GM20431 (cell line): ENCODE measurements at regions not wholly inside any gene's neighbourhood (a gene's known extent, or its start where the extent isn't known, plus 50 kb on each side); places are given as distances from the start of the nearest gene placed in this dataset.

ENCODE experiments used
- in situ Hi-C: fragments of 300-500 bp; cut with MseI, MboI; formaldehyde crosslinking; loops from one replicate; pipeline ENCODE4 v1.15.0; 2020; ENCODE audit warnings: low sequenced_read_pairs; ENCODE audit not compliant: unreplicated experiment

DNA sequence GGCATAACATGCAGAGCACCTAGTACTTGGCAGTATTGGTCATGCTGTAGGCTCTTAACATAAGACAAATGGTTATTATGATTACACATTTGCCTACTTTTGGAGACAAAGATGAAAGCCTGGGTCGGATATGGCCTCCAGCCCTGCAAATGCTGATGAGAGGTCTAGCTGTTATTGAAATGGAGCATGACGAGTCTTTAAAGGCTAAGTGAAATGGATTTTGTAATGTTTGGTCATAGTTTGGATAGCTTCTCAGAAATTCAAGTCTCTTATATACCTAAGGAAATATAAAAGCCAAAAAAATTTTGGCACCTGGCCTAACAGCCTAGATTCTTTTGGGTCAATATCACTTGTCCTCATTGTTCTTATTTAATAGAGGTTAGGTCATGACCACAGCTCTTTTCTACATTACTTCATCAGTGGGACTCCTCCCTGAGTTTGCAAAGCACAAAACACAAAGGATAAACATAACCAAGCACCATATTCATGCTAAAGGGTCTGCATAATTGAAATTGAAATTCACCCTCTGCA, 69.2 kb upstream of the WLS start:
- in situ Hi-C loops = no loop called here

DNA sequence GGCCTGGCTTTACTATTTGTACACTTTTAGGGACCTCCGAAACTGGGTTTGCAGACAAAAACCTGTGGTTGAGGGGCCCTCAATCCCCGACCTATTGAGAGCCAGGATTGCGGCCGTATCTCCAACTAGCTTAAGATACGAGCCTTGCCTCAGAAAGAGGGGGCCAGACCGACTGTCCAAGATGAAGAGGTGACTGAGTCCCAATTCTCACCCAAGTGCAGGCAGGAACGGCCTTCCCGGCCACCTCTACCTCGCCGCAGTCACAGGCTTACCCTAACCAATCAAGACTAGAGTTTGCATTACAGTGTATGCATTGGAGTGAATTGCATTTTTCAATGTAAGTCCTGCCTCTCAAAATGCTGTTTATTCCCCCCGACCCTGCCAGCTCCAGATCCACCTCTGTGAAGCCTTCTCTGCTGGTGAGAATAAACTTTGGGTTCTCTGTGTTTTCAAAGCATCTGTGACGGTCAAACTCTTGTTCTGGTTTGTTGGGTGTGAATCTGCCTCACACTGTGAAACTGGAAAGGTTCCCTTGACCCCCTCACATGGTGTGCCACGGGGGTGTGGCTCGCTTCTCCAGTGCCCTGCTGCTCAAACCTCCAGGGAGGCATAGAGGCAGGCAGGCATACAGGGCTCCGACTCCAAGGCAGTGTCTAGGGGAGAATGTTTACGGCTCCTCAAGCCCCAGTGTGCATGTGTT, 62.2 kb upstream of the WLS start:
- in situ Hi-C loops = no loop called here

DNA sequence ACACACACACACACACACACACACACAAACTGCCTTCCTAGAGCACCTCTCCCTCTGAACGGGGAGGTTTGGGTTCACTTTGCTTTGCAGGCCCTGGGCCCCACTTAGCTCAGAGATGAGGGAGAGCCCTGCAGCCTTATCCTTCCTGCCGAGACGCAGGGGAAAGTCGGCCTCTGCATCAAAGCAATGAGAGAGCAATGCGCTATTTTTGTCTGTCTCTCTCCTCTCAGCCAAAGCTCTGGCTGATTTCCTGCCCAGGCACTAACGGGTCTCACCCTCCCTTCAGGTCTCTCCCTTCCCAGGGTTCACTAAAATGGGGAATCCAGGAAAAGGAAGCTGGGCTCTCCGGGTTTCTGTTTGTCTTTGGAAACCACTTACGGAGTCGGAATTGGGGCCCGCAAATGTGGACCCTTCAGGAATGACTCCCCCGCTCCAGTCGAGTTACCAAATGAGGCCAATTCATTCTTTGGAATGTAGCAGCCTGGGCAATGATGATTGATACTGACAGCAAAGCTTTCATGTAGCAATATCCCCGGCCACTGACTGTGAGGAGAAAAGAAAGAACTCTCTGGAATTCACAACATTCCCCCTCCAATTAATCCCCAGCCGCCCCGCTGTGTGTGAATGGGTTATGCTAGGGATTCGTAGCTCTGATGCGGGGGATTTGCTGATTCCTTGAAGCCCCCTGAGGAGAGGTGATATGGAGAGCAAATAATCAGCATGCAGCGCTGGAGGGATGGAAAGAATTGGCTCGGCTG, 61.5 kb upstream of the WLS start:
- in situ Hi-C loops = no loop called here

DNA sequence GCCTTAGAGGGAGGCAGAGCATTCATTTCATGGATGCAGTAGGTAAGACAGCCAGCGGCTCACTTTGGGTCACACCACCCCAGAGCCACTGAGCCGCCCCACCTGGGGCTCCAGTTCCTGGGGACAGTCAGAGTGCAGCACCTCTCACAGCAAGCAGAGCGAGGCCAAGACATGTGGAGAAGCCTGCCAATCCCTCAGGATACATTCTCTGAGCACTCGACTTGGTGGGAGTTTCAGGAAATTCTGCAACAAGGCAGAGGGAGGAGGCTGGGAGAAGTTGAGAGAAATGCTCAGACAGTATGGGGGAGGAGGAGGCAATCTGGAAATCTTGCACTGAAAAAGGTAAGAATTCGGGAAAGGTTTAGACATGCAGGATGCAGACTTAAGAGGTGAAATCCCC, 60.8 kb upstream of the WLS start:
- in situ Hi-C loops = no loop called here

DNA sequence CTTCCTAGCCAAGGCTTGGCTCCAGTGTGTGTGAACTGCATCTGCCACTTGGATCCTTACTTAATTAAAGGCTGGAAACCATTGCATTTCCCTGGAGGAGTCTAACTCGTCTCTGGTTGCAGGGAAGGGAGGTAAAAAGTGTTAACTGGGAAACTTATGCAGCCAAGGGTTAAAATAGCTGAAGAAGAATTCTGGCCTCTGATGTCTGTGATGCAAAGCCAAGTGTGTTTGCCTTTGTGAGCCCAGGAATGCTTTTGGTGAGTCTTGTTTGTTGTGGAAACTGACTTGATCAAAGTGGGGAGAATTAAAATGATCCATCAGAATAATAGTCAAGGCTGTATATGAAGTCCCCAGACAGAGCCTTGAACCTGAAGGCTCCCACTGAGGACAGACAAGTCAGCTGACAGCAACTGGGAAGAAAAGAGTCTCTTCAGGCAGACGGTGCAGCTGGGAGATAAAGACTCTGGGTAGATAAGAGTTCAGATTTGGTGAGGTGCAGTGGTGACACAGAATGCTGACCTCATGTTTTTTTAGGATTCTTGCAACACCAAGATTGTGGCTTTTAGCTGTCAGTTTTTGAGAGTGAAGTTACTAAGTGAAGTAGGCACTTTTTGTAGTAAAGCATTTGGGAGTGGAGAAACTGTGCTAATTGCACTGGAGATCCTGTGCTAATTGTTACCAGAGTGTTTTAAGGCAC, 59.5 kb upstream of the WLS start:
- in situ Hi-C loops = no loop called here

DNA sequence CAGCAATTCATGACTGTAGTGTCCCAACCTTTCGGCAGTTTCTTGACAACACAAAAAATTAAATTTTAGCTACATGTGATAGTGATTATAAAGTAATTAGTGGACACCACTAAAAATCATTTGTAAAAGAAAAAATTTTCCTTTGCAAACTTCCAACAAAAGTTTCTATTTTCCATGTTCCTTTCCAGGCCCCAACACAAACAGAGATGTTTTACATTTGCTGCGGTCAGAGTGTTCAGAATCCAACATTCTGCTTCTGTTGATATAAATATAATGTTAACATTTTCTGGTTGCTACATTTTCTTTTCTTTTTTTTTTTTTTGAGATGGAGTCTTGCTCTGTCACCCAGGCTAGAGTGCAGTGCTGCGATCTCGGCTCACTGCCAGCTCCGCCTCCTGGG, 54.9 kb upstream of the WLS start:
- in situ Hi-C loops = no loop called here

DNA sequence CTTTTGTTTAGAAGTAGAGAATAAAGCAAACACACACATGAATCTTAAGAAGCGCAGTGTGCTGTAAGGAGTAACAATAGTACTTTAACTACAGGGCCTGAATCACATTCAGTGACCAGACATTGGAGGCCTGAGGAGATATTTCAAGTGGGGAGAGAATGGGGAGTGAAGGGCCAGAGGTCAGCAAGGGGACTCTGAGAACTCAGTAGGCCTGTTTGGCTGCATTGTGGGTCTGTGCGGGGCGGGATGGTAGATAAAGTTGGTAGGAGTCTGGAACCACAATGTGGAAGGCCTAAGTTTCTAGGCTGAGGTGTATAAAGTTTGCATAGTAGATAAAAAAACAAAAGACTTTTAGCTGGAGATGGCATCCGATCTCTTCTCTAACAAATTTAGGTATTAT, 52.7 kb upstream of the WLS start:
- in situ Hi-C loops = no loop called here

DNA sequence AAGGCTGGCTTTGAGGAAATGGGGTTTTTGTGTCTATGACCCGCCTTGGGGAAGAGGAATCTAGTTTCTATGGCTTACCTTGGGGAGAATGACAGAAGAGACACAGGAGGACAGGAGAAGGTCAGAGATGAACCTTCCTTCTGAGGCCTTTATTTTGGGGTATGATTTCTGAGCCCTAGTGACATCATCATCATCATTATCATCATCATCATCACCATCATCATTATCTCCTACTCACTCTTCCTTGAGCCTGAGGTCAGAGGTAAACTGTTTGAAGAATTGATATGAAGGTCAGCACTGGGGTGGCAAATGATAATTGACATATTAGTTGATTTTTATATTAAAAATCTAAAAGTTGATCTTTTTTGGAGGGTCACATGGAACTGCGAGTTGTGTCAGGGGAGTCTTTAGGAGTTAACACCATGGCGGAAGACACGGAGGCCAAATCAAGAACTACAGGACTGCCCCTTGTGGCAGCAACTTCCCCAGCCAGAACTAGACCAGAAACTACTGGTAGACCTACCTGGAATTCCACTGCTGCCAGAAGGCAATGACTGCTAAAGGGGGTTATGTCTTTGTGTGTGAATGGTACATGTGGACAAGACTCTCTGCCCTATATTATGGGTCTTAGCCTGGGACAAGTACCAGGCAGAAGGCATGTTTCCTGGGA, 49.8 kb upstream of the WLS start:
- in situ Hi-C loops = no loop called here
